HG03108 (cell line): ENCODE measurements at regions not wholly inside any gene's neighbourhood (a gene's known extent, or its start where the extent isn't known, plus 50 kb on each side); places are given as distances from the start of the nearest gene placed in this dataset.
"Not testable (repeated sequence)": the region's sequence is repeated elsewhere in the genome, so short reads cannot be mapped to it uniquely, and the experiment has no call there.

Experiments
- ATAC-seq: cut with Tn5 transposase; IDR thresholded peaks from one replicate; pipeline ENCODE4 v1.9.1; 2021; ENCODE audit warnings: moderate library complexity; ENCODE audit not compliant: unreplicated experiment

DNA sequence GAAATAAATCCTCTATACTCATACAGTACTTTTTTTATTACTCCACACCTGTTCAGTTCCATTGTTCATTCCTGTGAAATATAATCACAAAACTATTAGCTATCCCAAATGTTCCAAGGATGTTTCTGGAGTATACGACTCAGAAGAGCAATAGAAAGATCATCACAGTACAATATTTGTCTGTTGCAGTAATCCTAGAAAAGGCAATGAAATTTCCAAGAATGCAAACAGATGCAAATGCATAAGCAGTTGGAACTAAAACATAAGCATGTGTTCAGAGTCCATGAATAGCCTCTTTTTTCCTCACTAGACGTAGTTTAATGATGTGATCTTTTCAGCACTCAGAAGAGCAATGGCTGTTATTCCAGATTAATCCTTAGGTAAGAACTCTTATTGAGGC lies 55.2 kb downstream of the RTL3 start:
- ATAC-seq, result no peak

DNA sequence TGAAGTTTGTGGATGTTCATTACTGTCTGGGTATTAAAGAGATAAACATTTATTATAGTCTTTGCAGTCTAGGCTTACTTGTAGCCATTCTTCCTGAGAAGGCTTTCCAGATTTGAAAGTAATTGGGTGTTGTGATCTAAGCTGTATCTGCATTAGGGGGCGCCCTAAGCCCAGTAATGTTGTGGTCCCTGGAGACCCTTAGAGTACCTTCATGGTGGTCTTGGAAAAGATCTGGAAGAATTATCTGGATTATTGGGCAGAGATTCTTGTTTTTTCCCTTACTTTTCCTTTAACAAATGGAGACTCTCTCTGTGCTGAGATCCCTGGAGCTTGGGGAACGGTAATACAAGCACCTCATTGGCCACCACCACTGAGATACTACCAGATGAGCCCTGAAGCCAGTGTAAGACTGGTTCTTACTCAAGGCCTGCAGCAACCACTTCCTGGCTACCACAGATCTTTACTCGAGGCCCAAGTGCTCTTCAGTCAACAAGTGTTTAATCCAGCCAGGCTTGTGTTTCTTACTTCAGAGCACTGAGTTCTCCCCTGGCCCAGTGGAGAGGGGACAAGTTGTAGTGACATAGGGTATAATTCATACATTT lies 63.1 kb downstream of the RTL3 start:
- ATAC-seq, result no peak

DNA sequence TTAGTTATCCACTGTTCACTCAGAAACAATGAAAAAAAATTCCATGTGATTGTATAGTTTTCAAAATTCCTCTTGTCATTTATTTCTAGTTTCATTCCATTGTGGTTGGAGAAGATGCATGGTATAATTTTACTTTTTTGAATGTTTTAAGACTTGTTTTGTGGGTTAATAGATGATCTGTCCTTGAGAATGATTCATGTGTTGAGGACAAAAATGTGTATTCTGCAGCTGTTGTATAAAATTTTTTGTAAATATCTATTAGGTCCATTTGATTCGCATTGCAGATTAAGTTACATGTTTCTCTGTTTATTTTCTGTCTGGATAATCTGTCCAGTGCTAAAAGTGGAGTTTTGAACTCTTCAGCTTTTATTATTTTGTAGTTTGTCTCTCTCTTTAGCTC lies 65.4 kb downstream of the RTL3 start:
- no peak for ATAC-seq

DNA sequence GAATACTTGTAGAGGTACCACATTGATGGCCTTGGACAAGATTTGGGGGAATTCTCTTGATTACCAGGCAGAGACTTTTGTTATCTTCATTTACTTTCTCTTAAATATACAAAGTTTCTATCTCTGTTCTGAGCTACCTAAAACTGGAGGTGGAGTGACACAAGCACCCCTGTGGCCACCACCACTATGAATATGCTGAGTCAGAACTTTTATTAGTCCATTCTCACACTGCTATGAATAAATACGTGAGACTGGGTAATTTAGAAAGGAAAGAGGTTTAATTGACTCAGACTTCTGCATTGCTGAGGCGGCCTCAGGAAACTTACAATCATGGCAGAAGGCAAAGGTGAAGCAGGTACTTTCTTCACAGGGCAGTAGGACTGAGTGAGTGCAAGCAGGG lies 67.1 kb downstream of the RTL3 start:
- ATAC-seq, result no peak

DNA sequence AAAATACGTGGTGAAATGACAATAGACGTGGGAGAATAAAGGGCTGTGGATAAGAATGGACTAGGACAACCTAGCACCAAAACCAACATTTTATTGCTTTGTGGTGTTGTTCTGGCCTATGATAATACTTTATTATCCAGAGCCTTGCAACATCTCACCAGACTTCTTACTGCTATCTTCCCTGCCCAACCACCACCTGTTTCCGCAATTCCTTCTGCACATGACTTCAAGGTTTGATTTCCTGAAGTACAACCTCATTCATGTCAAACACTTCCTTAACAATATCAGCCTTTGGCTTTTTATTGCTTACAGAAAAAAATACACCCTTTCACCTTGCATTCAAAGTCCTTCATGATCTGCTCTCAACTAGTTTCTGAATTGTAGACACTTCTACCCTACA lies 84.8 kb downstream of the RTL3 start:
- ATAC-seq, result no peak

DNA sequence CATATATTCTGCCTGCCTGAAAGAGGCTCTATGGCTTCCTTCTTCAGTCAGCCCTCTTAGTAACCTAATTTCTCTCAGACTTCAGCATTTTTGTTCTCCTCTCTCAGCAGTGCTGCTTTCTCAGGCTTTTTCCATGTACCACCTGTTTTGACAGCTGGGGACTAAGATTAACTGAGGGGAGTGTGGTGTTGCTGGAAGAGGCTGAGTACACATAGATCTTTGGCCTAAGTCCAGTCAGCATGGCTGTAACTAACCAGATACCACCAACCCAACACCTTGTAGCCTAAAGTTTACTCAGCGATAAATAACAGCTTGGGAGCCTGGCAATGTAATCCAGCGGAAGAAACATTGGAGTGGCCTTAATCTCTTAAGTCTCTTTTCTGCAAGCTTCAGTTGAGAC lies 85.5 kb downstream of the RTL3 start:
- no peak for ATAC-seq

DNA sequence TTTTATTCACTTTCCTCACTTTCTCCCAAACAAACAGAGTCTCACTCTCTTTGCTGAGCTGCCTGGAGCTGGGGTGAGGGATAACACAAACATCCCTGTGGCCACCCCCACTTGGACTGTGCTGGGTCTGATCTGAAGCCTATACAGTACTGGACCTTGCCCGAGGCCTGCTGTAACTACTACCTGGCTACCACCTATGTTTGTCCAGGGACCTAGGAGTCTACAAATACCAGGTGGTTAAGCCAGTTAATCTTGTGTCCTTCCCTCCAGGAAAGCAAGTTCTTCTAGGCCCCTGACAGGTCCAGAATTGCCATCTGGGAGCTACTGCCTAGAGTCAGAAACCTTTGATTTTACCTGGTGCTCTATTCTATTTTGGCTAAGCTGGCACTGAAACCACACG lies 87.3 kb downstream of the RTL3 start:
- no peak for ATAC-seq

DNA sequence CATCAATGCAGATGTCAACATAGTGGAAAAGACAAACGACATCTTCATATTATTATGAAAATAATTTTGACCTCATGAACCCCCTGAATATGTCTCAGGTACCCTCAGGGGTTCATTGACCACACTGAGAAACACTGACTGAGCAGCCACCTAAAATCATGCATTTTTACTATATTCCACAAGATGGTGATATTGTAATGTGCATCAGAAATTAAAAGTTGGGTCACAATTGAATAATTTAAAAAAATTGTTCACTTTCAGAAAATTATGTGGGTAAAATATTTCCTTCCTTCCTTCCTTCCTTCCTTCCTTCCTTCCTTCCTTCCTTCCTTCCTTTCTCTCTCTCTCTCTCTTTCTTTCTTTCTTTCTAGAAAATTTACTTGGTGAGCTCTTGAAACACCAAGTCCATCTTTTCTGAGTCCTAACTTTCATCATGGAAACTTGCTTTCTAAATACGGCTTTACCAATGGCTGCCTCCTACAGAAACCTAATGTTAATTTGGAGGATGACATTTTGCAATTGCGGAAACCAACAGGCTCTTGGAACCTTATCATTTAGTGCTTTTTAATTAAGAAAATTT lies 103.6 kb downstream of the RTL3 start:
- no peak for ATAC-seq

DNA sequence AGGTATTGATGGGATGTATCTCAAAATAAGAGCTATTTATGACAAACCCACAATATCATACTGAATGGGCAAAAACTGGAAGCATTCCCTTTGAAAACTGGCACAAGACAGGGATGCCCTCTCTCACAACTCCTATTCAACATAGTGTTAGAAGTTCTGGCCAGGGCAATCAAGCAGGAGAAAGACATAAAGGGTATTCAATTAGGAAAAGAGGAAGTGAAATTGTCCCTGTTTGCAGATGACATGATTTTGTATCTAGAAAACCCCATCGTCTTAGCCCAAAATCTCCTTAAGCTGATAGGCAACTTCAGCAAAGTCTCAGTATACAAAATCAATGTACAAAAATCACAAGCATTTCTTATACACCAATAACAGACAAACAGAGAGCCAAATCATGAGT lies 106.5 kb downstream of the RTL3 start:
- not testable (repeated sequence) for ATAC-seq

DNA sequence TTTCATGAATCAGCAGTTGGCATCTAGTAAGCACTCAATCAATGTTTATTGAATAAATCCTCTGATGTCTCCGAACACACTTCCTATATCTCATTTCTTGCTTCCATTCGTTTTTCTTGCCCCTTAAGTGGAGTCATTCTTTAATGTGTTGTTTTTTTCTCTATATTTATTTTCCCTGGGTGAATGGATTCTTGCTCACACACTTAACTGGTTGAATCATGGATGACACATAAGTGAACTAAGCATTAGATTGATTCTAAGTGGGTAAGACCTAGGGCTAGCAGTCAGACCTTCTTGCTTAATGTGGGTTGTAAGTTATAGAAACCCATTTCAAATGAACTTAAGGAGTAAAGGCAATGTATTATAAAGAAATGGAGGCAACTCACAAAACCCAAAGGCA lies 111.1 kb downstream of the RTL3 start:
- no peak for ATAC-seq

DNA sequence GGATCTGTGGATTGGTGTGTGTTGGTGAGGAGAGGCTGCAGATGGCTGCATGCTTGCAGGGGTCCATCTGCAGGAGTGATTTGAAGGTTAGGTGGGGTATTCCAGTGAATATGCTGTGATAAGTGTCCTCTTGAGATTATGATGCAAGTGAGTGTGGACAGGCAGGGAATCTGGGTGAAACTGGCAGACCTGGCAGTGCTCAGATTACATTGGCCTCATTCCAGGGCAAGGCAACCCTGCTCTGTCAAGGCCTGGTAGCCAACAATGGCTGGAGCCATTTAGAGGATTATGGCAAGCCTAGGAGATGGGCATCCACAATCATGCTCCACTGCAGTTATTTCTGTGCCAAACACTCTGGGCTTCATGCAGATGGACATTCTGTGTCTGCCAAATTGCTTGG lies 113.9 kb downstream of the RTL3 start:
- ATAC-seq, result no peak

DNA sequence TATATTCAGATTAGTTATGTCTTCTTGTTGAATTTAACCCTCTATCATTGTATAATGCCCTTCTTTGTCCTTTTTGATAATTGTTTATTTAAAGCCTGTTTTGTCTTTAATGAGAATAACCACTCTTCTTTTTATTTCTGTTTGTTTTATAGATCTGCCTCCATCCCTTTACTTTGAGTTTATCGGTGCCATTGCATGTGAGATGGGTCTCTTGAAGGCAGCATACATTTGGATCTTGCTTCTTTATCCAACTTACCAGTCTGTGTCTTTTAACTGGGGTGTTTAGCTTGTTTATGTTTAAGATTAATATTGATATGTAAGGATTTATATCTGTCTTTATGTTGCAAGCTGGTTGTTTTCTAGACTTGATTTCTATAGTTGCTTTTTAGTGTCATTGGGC lies 115.8 kb downstream of the RTL3 start:
- no peak for ATAC-seq

DNA sequence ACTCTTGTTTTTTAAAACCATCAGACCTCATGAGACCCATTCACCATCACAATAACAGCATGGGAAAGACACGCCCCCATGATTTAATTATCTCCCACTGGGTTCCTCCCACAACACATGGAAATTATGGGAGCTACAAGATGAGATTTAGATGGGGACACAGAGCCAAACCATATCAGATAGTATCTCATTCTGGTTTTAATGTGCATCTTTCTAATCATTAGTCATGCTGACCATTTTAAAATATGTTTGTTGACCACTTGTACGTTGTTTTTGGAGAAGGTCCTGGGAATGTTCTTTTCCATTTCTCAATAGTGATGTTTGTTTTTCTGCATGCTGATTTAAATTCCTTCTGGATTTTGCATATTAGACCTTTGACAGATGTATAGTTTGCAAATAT lies 119.0 kb downstream of the RTL3 start:
- no peak for ATAC-seq

DNA sequence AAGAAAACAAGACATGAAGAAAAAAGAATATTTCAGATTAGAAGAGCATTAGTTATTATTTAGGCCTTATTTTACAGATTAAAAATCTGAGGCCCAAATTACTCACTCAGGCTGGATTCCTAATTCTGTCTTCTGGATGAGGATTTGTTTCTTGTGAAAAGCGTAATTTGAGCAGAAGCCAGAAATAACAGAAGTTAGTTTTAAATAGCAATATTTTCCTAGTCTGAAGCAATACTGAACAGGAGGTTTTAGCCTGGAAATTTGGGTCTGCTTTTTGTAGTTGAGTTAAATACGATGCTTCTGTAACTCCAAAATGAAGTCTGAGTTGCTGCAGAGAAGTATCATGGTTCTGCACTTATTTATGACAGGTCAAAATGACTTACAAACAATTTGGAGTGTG lies 124.9 kb downstream of the RTL3 start:
- ATAC-seq, result no peak

DNA sequence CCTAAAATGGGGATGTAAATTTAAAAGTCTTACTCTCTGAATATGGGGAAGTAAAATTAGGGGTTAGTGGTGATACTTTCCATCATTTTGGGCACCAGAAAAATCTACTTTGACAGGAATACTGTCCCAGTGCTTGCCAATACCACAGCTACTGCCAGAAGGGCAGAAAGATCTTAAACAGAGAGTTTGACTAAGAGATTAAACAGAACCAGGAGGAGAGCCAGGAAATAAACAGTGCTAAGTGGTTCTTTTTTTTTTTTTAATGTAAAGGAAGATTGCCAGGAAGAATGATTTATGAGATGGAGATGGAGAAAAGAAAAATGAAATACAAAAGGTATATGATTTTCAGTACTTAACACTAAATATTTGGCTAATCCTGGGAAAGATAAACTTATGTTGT lies 126.8 kb downstream of the RTL3 start:
- ATAC-seq, result no peak

DNA sequence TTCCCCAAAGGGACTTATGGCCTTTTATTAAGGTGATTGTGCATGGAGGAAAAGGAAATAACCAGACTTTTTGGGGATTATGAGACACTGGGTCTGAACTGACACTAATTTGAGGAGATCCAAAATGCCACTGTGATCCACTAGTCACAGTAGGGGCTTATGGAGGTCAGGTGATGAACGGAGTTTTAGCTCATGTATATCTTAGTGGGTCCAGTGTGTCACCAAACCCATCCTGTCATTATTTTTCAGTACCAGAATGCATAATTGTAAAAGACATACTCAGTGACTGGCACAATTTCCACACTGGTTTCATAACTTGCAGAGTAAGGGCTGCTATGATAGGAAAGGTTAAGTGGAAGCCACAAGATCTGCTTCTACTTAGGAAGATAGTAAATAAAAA lies 131.3 kb downstream of the RTL3 start:
- ATAC-seq, result no peak

DNA sequence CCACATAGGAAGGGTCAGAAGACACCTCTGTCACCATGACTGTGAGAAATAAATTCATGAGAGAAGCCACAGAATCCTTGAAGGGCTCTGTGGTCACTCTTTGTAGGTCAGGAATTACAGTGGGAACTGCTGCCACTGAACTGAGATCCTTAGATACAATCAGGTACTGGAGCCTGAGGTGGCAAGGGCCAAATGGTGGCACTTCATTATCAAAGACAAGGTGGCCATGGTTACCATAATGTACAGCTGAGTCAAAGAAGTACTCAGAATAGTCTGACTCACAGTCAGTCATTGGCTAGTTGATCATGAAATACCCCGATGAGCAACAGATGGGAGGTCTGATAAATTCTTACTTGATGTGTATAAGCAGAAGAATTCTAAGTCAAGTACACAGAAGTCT lies 131.9 kb downstream of the RTL3 start:
- no peak for ATAC-seq

DNA sequence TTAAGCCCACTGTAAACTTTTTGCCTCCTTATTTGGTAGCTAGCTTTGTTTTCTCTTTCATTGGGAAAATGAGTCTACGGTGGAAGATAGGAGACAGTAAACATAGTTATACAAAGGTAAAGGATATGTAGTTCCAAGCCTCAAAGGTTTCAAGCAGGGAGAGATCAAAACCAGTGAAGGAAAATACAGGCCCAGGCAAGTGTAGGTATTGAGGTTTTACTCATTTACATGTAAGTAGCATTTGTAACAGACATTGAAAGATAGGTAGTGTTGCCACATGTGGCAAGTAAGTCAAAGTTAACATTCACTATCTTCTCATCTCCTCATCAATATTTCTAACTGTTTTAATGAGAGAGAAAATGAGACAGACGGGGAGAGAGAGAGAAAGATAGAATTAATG lies 136.5 kb downstream of the RTL3 start:
- ATAC-seq, result no peak

DNA sequence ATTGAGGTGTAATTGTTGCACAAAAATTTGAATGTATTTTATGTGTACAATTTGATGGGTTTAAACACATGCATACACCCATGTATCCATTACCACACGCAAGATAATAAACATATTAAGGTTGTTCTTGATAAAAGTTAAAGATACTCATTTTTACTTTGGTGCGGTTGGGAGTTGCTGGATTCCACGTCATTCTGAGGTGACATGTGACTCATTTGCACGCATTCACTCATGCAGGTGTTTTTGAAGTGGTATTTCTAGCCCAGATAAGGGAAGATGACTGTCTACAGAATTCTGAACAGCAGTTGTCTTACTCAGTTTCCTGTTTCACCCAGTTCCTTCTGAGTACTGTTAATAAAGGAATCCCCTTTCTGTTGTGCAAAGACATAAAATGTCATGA lies 142.0 kb downstream of the RTL3 start:
- peak; percentile 58 for ATAC-seq

DNA sequence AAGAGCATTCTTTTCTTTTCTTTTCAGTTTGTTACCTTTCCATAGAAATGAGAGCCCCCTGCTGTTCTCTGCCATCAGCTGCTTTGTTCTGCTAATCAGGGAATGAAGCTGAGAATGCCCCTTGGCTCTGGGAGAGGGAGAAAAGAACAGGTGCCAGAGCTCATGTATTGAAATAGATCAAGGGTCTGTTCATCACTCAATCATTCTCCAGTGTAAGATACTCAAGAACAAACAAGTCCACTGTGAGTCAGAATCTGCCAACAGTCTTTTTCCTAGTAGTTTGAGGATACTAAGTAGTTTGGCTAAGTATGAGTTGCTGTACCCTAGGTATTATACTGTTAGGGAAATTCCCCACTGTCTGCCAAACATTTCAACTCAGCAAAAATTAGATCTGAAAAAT lies 144.3 kb downstream of the RTL3 start:
- ATAC-seq, result no peak

DNA sequence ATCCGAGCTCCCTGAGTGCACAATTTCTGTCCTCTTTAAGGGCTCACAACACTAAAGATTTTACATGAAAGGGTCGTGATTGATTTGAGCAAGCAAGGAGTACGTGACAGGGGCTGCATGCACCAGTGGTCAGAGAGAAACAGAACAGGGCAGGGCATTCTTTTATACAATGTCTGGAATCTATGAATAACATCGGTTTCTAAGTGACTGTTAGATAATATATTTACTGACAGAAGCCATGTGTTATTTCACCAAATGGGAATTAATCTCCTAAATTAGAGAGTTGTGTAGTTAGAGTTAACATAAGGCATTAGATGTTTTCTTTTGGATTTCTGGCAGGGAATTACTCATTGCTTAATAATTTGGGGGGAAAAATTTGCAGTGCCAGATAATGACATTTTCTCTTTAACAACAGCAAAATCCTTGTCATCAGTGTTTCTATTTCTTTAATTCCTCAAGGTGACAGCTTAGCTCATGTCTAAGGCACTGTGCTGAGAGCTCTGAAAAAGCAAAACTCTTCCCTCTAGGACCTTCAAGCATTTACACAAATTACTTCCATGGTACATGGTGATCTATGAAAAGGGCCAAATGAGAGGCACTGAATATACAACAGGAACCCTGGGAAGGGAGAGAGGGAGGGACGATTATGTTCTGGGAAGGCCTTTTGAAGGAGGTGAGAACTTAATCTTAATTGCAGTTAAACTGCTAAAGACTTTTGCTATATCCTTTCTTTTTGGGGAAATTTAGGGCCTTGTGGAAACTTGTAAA lies 145.0 kb downstream of the RTL3 start:
- no peak for ATAC-seq

DNA sequence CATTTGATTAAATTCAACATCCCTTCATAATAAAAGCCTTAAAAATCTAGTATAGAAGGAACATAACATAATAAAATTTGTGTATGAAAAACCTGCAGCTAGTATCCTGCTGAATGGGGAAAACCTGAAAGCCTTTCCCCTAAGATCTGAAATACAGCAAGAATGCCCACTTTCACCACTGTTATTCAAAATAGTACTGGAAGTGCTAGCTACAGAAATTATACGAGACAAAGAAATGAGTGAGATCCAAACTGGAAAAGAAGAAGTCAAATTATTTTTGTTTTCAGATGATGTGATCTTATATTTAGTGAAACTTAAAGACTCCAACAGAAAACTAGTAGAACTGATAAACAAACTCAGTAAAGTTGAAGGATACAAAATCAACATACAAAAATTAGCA lies 152.9 kb downstream of the RTL3 start:
- no peak for ATAC-seq

DNA sequence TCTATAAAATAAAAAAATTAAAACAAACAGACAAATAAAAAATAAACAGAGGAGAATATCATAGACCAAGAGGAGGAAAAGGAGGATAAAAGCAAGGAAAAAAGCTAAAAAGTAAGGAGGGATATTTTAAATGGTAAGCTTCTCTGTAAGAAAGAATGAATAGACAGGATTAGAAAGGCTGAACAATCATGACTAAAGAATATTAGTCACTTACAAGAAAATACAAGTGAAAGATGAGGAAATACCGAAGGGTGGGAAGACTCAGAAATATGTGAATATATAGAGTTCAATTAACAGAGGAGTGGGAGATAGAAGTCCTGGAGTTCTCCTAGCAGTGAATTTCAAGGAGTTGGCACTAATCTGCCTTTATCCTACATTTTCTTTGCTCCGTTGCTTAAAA lies 162.6 kb downstream of the RTL3 start:
- ATAC-seq, result no peak
